Body of pancreas (tissue), 4 donors: ENCODE measurements at regions not wholly inside any gene's neighbourhood (a gene's known extent, or its start where the extent isn't known, plus 50 kb on each side); places are given as distances from the start of the nearest gene placed in this dataset.

Experiments used
- ATAC-seq: fragments of 150-250 bp; one replicate; pipeline ENCODE4 v1.9.1; 2016
- DNase-seq, 4 donors: peaks; one replicate each; pipeline ENCODE4 v3.0.0-alpha.2; 2019
- H3K27ac ChIP-seq, 4 donors: fragments of 200-600 bp; sonication (generic); 1 replicate in 3 of 4; 2 replicates in 1 of 4; pipeline versions ENCODE4 v1.5.1 to v1.6.1; 2016 to 2019; ENCODE audit warnings: mild to moderate bottlenecking in 1 of 4, mixed read lengths in 1 of 4, moderate library complexity in 1 of 4
- H3K27me3 ChIP-seq, 2 donors: fragments of 200-600 bp; sonication (generic); one replicate each; pipeline ENCODE4 v1.6.0; 2016; ENCODE audit warnings: mild to moderate bottlenecking in 1 of 2
- H3K36me3 ChIP-seq, 2 donors: fragments of 200-600 bp; sonication (generic); replicated peaks in 1 of 2; 2 replicates each; pipeline ENCODE4 v1.5.1; 2016; ENCODE audit warnings: low read depth in 2 of 2; ENCODE audit not compliant: insufficient read depth in 1 of 2
- H3K4me1 ChIP-seq: fragments of 200-600 bp; sonication (generic); one replicate; pipeline ENCODE4 v1.6.0; 2016
- H3K4me3 ChIP-seq, 2 donors: fragments of 200-600 bp; sonication (generic); 1 replicate in 1 of 2; 2 replicates in 1 of 2; pipeline ENCODE4 v1.5.1; 2016 to 2019
- H3K9me3 ChIP-seq, 3 donors: fragments of 200-600 bp; sonication (generic); 1 replicate in 2 of 3; 2 replicates in 1 of 3; pipeline ENCODE4 v1.5.1; 2016
- POLR2A ChIP-seq, 3 donors: fragments of 450-650 bp; IDR thresholded peaks; one replicate each; pipeline ENCODE4 v1.6.1; 2016; ENCODE audit warnings: antibody characterized with exemption in 3 of 3, mild to moderate bottlenecking in 2 of 3
- WGBS, 2 donors: methylation state at CpG; one replicate each; pipeline ENCODE4 v1.1.5; 2017; 5-methylcytosine and 5-hydroxymethylcytosine counted together
- intact Hi-C: fragments of 100-400 bp; cut with DNase I; formaldehyde crosslinking; loops from one replicate; pipeline ENCODE4 v1.15.1; 2023
- TF ChIP-seq, protein P1 (sequence below), 7 experiments: fragments of 450-650 bp in 4 of 7; fragments of 200-600 bp in 3 of 7; sonication (generic) in 3 of 7; IDR thresholded peaks; one replicate each; pipeline ENCODE4 v1.5.1; 2016 to 2019; ENCODE audit warnings: antibody characterized with exemption in 7 of 7

DNA sequence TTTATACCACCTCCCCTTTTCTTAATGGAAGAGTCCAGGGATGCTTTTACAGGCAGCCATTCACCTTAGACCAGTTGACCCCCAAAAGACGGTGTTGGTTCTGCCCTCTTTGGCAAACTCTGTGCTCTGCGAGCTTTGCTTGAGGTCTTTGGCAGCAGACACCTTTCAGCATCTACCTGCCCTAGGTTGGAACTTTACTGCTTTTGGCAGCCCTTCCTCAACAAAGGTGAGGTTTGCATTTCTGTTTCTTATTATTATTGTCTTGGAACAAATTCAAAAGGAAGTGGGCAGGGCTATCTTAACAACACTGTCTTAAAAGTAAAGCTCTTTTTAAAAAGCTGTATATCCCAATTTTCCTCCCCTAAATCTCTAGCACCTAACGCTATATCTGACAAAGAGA lies 136.4 kb upstream of the SLC14A2 start:
- Histone ChIP-seq H3K4me1 (no peaks in the 10 kb centered on the region), H3K27ac (no peak overlapping the region), H3K36me3 (no peaks in the 10 kb centered on the region), H3K4me3 (no peak overlapping the region), H3K27me3 (no peaks in the 10 kb centered on the region), H3K9me3 (no peaks in the 10 kb centered on the region)
- 83 to 87% methylated on average over 3 of the region's 3 CpGs for WGBS, 2 donors
- DNase-seq (no peak), ATAC-seq (no peak)
- intact Hi-C loops: no loop called here
- no peak for TF ChIP-seq POLR2A (IDR thresholded peaks at IDR 0.05)
- TF ChIP-seq, protein P1, sequence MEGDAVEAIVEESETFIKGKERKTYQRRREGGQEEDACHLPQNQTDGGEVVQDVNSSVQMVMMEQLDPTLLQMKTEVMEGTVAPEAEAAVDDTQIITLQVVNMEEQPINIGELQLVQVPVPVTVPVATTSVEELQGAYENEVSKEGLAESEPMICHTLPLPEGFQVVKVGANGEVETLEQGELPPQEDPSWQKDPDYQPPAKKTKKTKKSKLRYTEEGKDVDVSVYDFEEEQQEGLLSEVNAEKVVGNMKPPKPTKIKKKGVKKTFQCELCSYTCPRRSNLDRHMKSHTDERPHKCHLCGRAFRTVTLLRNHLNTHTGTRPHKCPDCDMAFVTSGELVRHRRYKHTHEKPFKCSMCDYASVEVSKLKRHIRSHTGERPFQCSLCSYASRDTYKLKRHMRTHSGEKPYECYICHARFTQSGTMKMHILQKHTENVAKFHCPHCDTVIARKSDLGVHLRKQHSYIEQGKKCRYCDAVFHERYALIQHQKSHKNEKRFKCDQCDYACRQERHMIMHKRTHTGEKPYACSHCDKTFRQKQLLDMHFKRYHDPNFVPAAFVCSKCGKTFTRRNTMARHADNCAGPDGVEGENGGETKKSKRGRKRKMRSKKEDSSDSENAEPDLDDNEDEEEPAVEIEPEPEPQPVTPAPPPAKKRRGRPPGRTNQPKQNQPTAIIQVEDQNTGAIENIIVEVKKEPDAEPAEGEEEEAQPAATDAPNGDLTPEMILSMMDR (IDR thresholded peaks at IDR 0.05): no peak

DNA sequence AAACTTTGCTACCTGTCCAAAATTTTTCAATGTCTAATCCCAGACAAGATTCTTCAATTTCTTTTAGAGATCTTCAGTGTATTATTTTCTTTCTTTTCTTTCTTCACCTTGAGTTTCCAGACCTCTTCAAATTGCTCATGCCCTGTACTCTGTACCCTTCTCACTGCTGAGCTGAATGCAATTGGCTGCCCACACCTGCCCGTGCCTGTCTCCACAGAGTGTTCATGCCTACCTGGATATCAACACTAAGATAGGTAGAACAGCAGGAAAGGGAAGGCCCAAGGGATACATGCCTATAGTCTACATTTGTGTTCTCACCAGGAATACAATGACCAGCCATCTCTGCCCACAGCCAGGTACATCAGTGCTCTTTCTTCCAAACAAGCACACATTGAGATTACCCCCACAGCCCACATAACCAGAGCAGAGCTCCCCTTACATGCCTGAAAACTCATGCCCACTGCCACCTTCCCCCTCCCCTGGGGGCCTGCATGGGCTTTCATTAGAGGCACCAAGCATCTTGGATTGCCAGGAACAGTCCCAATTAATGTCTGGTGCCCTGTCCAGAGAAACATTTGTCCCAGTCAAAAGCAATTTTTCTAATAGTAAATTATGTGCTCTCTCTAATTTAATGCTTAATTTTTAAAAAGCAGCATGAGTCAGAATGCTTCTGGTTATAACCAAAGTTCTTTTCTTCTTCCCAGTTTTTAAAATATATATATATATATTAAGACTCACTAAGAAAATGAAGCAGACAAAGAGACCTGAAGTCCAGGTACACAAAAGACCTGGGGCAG lies 134.9 kb upstream of the SLC14A2 start:
- no peak overlapping the region for H3K27ac ChIP-seq
- no peaks in the 10 kb centered on the region for H3K27me3 ChIP-seq
- DNase-seq (no peak), ATAC-seq (no peak)
- H3K4me1 ChIP-seq: no peaks in the 10 kb centered on the region
- H3K9me3 ChIP-seq: no peaks in the 10 kb centered on the region
- intact Hi-C loops: no loop called here
- TF ChIP-seq, protein P1 (IDR thresholded peaks at IDR 0.05): no peak
- no peak for TF ChIP-seq POLR2A (IDR thresholded peaks at IDR 0.05)
- H3K4me3 ChIP-seq: no peak overlapping the region
- WGBS, 2 donors: 38 to 67% methylated on average over 1 of the region's 1 CpG
- no peaks in the 10 kb centered on the region for H3K36me3 ChIP-seq

DNA sequence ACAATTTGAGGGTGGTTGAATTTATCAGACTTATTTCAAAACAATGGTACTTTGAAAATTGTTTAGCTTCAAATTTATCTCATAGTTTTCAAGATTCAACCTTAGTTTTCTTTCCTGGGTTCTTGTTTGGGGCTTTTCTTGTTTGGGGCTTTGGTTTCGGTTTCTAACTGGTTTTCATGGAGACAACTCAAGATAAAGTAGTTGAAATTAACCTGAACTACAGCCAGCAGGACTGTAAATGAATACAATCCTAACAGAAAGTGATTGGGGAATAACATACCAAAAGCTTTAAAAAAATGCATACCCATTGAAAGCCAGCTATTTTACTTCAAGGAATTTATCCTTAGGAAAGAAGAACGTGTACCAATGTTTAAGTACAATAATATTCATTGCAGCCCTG lies 133.5 kb upstream of the SLC14A2 start:
- no peak overlapping the region for H3K27ac ChIP-seq
- intact Hi-C loops: no loop called here
- no peaks in the 10 kb centered on the region for H3K27me3 ChIP-seq
- no peaks in the 10 kb centered on the region for H3K4me1 ChIP-seq
- WGBS, 2 donors: 13 to 21% methylated on average over 2 of the region's 2 CpGs
- no peak overlapping the region for H3K4me3 ChIP-seq
- no peaks in the 10 kb centered on the region for H3K36me3 ChIP-seq
- no peak for TF ChIP-seq POLR2A (IDR thresholded peaks at IDR 0.05)
- TF ChIP-seq, protein P1 (IDR thresholded peaks at IDR 0.05): no peak
- ATAC-seq: no peak
- no peaks in the 10 kb centered on the region for H3K9me3 ChIP-seq
- DNase-seq: no peak

DNA sequence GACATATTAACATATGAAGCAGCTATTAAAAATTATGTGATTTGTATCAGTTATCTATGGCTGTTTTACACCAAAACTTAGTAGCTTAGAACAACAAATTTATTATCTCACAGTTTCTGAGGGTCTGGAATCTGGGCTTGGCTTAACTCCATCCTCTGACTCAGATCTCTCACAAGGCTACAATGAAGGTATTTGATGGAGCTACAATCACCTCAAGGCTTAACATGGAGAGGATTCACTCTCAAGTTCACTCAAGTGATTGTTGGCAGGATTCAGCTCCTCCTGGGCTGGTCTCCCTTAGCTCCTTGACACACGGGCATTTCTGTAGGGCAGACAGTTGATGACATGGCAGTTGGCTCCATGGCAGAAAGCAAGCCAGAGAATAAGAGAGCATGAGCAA lies 133.0 kb upstream of the SLC14A2 start:
- intact Hi-C loops: no loop called here
- WGBS, 2 donors: 44 to 62% methylated on average over 1 of the region's 1 CpG

More for the DNA sequence above, 133.0 kb upstream of the SLC14A2 start:
- no peak for ATAC-seq
- H3K4me3 ChIP-seq: no peak overlapping the region
- DNase-seq: no peak
- no peaks in the 10 kb centered on the region for H3K4me1 ChIP-seq
- no peaks in the 10 kb centered on the region for H3K36me3 ChIP-seq
- H3K9me3 ChIP-seq: no peaks in the 10 kb centered on the region
- H3K27ac ChIP-seq: no peak overlapping the region
- TF ChIP-seq, protein P1 (IDR thresholded peaks at IDR 0.05): no peak
- no peak for TF ChIP-seq POLR2A (IDR thresholded peaks at IDR 0.05)
- no peaks in the 10 kb centered on the region for H3K27me3 ChIP-seq
